Keratinocyte (primary cell): ENCODE measurements at regions not wholly inside any gene's neighbourhood (a gene's known extent, or its start where the extent isn't known, plus 50 kb on each side); places are given as distances from the start of the nearest gene placed in this dataset.

ENCODE experiments used
- CTCF ChIP-seq, 3 experiments: IDR thresholded peaks in 1 of 3; conservative IDR thresholded peaks in 1 of 3; optimal IDR thresholded peaks in 1 of 3; 2 replicates in 2 of 3; 3 replicates in 1 of 3; pipeline versions ENCODE3 to v1.5.1; 2011; ENCODE audit warnings: low read length in 3 of 3, mild to moderate bottlenecking in 3 of 3, moderate library complexity in 2 of 3, control low read depth in 1 of 3, inconsistent platforms in 1 of 3; ENCODE audit not compliant: insufficient read depth in 2 of 3; ENCODE audit errors: extremely low read depth in 1 of 3
- EZH2 ChIP-seq: IDR thresholded peaks from one replicate; pipeline ENCODE4 v1.6.1; 2012; ENCODE audit warnings: inconsistent platforms, mild to moderate bottlenecking, low read length, moderate library complexity

GRCh38 chr15:94027581-94027980 lies 203.8 kb upstream of the MCTP2 start:
- no peak for TF ChIP-seq CTCF (optimal IDR thresholded peaks at IDR 0.05 in 1 of 3, IDR thresholded peaks at IDR 0.05 in 1 of 3, conservative IDR thresholded peaks at IDR 0.05 in 1 of 3; ENCODE audit: extremely low read depth in 1 of 3, insufficient read depth in 2 of 3, low read length in 3 of 3)
- TF ChIP-seq EZH2 = no peak
